Fibroblast of mammary gland (primary cell): ENCODE measurements at regions not wholly inside any gene's neighbourhood (a gene's known extent, or its start where the extent isn't known, plus 50 kb on each side); places are given as distances from the start of the nearest gene placed in this dataset.

ENCODE experiments used
- DNase-seq: peaks from one replicate; pipeline ENCODE4 v3.0.0-alpha.2; 2010; ENCODE audit warnings: low read depth
- H3K4me3 ChIP-seq: 2 replicates; pipeline ENCODE4 v1.5.1; 2011; ENCODE audit warnings: low read depth, mild to moderate bottlenecking, low read length, moderate library complexity; ENCODE audit not compliant: control insufficient read depth
- CTCF ChIP-seq: conservative IDR thresholded peaks from 2 replicates; pipeline ENCODE4 v1.5.1; 2011; ENCODE audit warnings: low read depth, low read length, inconsistent platforms; ENCODE audit not compliant: control insufficient read depth, insufficient read depth

- H3K4me3 ChIP-seq: no peak overlapping the region
- DNase-seq: no peak
- no peak for TF ChIP-seq CTCF
Observed at GRCh38 chr10:56599201-56599600, 238.1 kb upstream of the ZWINT start.

- DNase-seq: no peak
- H3K4me3 ChIP-seq: no peak overlapping the region
- no peak for TF ChIP-seq CTCF
Observed at GRCh38 chr10:56596257-56596656, 235.2 kb upstream of the ZWINT start.

- DNase-seq: no peak
- no peak for TF ChIP-seq CTCF
- no peak overlapping the region for H3K4me3 ChIP-seq
Observed at GRCh38 chr10:56593120-56593519, 232.1 kb upstream of the ZWINT start.

- TF ChIP-seq CTCF: no peak
- H3K4me3 ChIP-seq: no peak overlapping the region
- DNase-seq: no peak
Observed at GRCh38 chr10:56586461-56586891, 225.4 kb upstream of the ZWINT start.

GRCh38 chr10:56585447-56586171 is 224.6 kb upstream of the ZWINT start:
- TF ChIP-seq CTCF: no peak
- no peak for DNase-seq
- no peak overlapping the region for H3K4me3 ChIP-seq

- no peak overlapping the region for H3K4me3 ChIP-seq
- no peak for TF ChIP-seq CTCF
- DNase-seq: no peak
Observed at GRCh38 chr10:56583316-56583715, 222.3 kb upstream of the ZWINT start.
